ENCODE measurements at regions not wholly inside any gene's neighbourhood (a gene's known extent, or its start where the extent isn't known, plus 50 kb on each side); places are given as distances from the start of the nearest gene placed in this dataset.
A peak's percentile ranks its signal among the peaks of the same experiment; 100 is the strongest.

- H3K4ac ChIP-seq (ENCODE audit: low read depth, low read length) = no peak overlapping the region
- H2BK20ac ChIP-seq (ENCODE audit: low read depth, low read length) = no peak overlapping the region
- no peaks in the 10 kb centered on the region for H3K79me1 ChIP-seq (ENCODE audit: low read depth in 1 of 2, low read length in 2 of 2)
- no peak overlapping the region for H2BK5ac ChIP-seq (ENCODE audit: low read depth, low read length, poor library complexity, severe bottlenecking)
- in situ Hi-C loops (cut with MboI; ENCODE audit: low sequenced_read_pairs) (no loop called here), intact Hi-C loops (cut with micrococcal nuclease) (no loop called here), dilution Hi-C loops (cut with HindIII; ENCODE audit: low sequenced_read_pairs, unreplicated experiment) (no loop called here)
- no peak overlapping the region for H3K4me2 ChIP-seq (ENCODE audit: low read depth, low read length)
- no peaks in the 10 kb centered on the region for H3K9me3 ChIP-seq (ENCODE audit: control insufficient read depth, insufficient read depth, low read length)
- H3K27me3 ChIP-seq (ENCODE audit: control insufficient read depth, insufficient read depth, low read length) = peaks cover 27% of the 10 kb centered on the region
- ATAC-seq (ENCODE audit: low read depth) (no peak), DNase-seq (peak; percentile 1)
- TF ChIP-seq, protein P1, sequence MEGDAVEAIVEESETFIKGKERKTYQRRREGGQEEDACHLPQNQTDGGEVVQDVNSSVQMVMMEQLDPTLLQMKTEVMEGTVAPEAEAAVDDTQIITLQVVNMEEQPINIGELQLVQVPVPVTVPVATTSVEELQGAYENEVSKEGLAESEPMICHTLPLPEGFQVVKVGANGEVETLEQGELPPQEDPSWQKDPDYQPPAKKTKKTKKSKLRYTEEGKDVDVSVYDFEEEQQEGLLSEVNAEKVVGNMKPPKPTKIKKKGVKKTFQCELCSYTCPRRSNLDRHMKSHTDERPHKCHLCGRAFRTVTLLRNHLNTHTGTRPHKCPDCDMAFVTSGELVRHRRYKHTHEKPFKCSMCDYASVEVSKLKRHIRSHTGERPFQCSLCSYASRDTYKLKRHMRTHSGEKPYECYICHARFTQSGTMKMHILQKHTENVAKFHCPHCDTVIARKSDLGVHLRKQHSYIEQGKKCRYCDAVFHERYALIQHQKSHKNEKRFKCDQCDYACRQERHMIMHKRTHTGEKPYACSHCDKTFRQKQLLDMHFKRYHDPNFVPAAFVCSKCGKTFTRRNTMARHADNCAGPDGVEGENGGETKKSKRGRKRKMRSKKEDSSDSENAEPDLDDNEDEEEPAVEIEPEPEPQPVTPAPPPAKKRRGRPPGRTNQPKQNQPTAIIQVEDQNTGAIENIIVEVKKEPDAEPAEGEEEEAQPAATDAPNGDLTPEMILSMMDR (conservative IDR thresholded peaks at IDR 0.05; ENCODE audit: low read depth, low read length) = no peak
- TF ChIP-seq POLR2A (IDR thresholded peaks at IDR 0.05; ENCODE audit: low read depth, low read length) = no peak
- no peak for TF ChIP-seq RAD21 (IDR thresholded peaks at IDR 0.05; ENCODE audit: low read length)
- TF ChIP-seq BHLHE40 (IDR thresholded peaks at IDR 0.05; ENCODE audit: low read depth, low read length) = no peak
- TF ChIP-seq MAZ (IDR thresholded peaks at IDR 0.05; ENCODE audit: borderline replicate concordance, low read depth, low read length) = no peak
- no peak for TF ChIP-seq CHD1 (IDR thresholded peaks at IDR 0.05; ENCODE audit: low read depth, low read length)
- TF ChIP-seq, protein P2, sequence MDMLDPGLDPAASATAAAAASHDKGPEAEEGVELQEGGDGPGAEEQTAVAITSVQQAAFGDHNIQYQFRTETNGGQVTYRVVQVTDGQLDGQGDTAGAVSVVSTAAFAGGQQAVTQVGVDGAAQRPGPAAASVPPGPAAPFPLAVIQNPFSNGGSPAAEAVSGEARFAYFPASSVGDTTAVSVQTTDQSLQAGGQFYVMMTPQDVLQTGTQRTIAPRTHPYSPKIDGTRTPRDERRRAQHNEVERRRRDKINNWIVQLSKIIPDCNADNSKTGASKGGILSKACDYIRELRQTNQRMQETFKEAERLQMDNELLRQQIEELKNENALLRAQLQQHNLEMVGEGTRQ (IDR thresholded peaks at IDR 0.05; ENCODE audit: low read depth, low read length) = no peak
- TF ChIP-seq MAFK (IDR thresholded peaks at IDR 0.05; ENCODE audit: low read depth, low read length) = no peak
- TF ChIP-seq RCOR1 (IDR thresholded peaks at IDR 0.05; ENCODE audit: insufficient replicate concordance, low read length) = no peak
- TF ChIP-seq NFE2L2 (IDR thresholded peaks at IDR 0.05; ENCODE audit: low read depth, low read length) = no peak
- no peak for TF ChIP-seq MXI1 (IDR thresholded peaks at IDR 0.05; ENCODE audit: borderline replicate concordance, low read depth, low read length)
- TF ChIP-seq CEBPB (IDR thresholded peaks at IDR 0.05; ENCODE audit: low read depth, low read length) = no peak
- H3K18ac ChIP-seq (ENCODE audit: low read depth, low read length) = no peak overlapping the region
- no peak overlapping the region for H4K91ac ChIP-seq (ENCODE audit: insufficient read depth, low read depth, low read length)
- 25% methylated on average over 2 of the region's 5 CpGs; no CpG with 5 or more reads in 1 of the 2 experiments for WGBS, 2 experiments (ENCODE audit: extremely low coverage in 2 of 2, insufficient read length in 1 of 2)
- no peaks in the 10 kb centered on the region for H3K36me3 ChIP-seq (ENCODE audit: control insufficient read depth, insufficient read depth, low read length)
- H2AFZ ChIP-seq (replicated peaks; ENCODE audit: low read length, poor library complexity) = no peak overlapping the region
- no peak overlapping the region for H2BK15ac ChIP-seq (ENCODE audit: low read depth, low read length)
- no peak overlapping the region for H3K14ac ChIP-seq (replicated peaks; ENCODE audit: low read depth, low read length)
- H3K9me1 ChIP-seq (ENCODE audit: insufficient read depth, low read length) = no peaks in the 10 kb centered on the region
- no peak overlapping the region for H3K27ac ChIP-seq (ENCODE audit: insufficient read depth, low read length)
- H3K4me3 ChIP-seq (ENCODE audit: insufficient read depth, low read depth, low read length) = no peak overlapping the region
- no peak overlapping the region for H4K8ac ChIP-seq (ENCODE audit: low read depth in 2 of 2, low read length in 2 of 2)
- ChIA-PET POLR2A (ENCODE audit: unreplicated experiment) (no interaction called here), CTCF (interaction anchor here (0.6 to 1.0 kb wide), 2 partner anchors 16 to 121 kb away, joined by 3 read pairs; no protein-coding TSS in a partner anchor)
- no peak overlapping the region for H3K23ac ChIP-seq (ENCODE audit: low read depth, low read length)
- H4K20me1 ChIP-seq (ENCODE audit: insufficient read depth, low read length) = no peaks in the 10 kb centered on the region
- H3K4me1 ChIP-seq (ENCODE audit: control insufficient read depth, insufficient read depth, low read length) = no peaks in the 10 kb centered on the region
- H2AK5ac ChIP-seq (ENCODE audit: low read depth, low read length) = no peak overlapping the region
- H3K9ac ChIP-seq (ENCODE audit: low read depth, low read length) = no peak overlapping the region
- no peak overlapping the region for H2BK120ac ChIP-seq (ENCODE audit: low read depth, low read length)
- no peak overlapping the region for H3K56ac ChIP-seq (ENCODE audit: extremely low read depth, insufficient read depth, low read length)
- no peak overlapping the region for H4K5ac ChIP-seq (ENCODE audit: low read depth, low read length)
- no peak overlapping the region for H2AK9ac ChIP-seq (replicated peaks; ENCODE audit: low read depth, low read length, poor library complexity)
- no TSS peak for BruUV-seq (replicated peaks)
These were observed 66.2 kb upstream of the LYRM9 start for GRCh38 chr17:27959382-27959709.
